GM12878 (cell line): ENCODE measurements at regions not wholly inside any gene's neighbourhood (a gene's known extent, or its start where the extent isn't known, plus 50 kb on each side); places are given as distances from the start of the nearest gene placed in this dataset.

Source experiments
- ATF3 ChIP-seq: IDR thresholded peaks from 2 replicates; pipeline ENCODE4 v1.6.1; 2011; ENCODE audit warnings: low read depth, mild to moderate bottlenecking, low read length, moderate library complexity, borderline replicate concordance; ENCODE audit errors: extremely low read depth
- BCL11A ChIP-seq: IDR thresholded peaks from 2 replicates; pipeline ENCODE4 v1.6.1; 2011; ENCODE audit warnings: low read depth, low read length
- CEBPZ ChIP-seq: fragments of 150-350 bp; IDR thresholded peaks from 2 replicates; pipeline ENCODE4 v1.6.1; 2016; ENCODE audit warnings: low read depth, low read length
- CTCF ChIP-seq, 3 experiments: IDR thresholded peaks in 2 of 3; conservative IDR thresholded peaks in 1 of 3; 2 replicates each; pipeline ENCODE4 v1.5.1; 2011; ENCODE audit warnings: low read depth in 3 of 3, low read length in 3 of 3, mild to moderate bottlenecking in 3 of 3, control low read depth in 2 of 3, moderate library complexity in 2 of 3, inconsistent platforms in 1 of 3, mixed read lengths in 1 of 3; ENCODE audit not compliant: control insufficient read depth in 2 of 3, insufficient read depth in 1 of 3; ENCODE audit errors: extremely low read depth in 1 of 3
- ESRRA ChIP-seq: IDR thresholded peaks from 2 replicates; pipeline ENCODE4 v1.6.1; 2012; ENCODE audit warnings: mild to moderate bottlenecking, low read length, improper control_type of control experiment
- MAX ChIP-seq: IDR thresholded peaks from 2 replicates; pipeline ENCODE4 v1.6.1; 2012; ENCODE audit warnings: low read depth, low read length, improper control_type of control experiment
- MEF2B ChIP-seq: fragments of 450-650 bp; IDR thresholded peaks from 2 replicates; pipeline ENCODE4 v1.6.1; 2018; ENCODE audit warnings: mild to moderate bottlenecking, moderate library complexity; ENCODE audit not compliant: partially characterized antibody, poor library complexity, severe bottlenecking
- RAD21 ChIP-seq: IDR thresholded peaks from 2 replicates; pipeline ENCODE4 v1.6.1; 2011; ENCODE audit warnings: mild to moderate bottlenecking, low read depth, low read length, moderate library complexity; ENCODE audit not compliant: insufficient read depth
- REST ChIP-seq: IDR thresholded peaks from 2 replicates; pipeline ENCODE4 v1.6.1; 2012; ENCODE audit warnings: mild to moderate bottlenecking, low read depth, low read length
- RFX5 ChIP-seq: IDR thresholded peaks from 2 replicates; pipeline ENCODE4 v1.6.1; 2011; ENCODE audit warnings: low read depth, low read length, improper control_type of control experiment
- TARDBP ChIP-seq: IDR thresholded peaks from 2 replicates; pipeline ENCODE4 v1.6.1; 2016; ENCODE audit warnings: borderline replicate concordance

- TF ChIP-seq ATF3 (no peak), ESRRA (no peak), MEF2B (no peak), RAD21 (no peak), BCL11A (no peak), REST (no peak), RFX5 (no peak), MAX (no peak), TARDBP (no peak), CEBPZ (no peak), CTCF (IDR thresholded peaks at IDR 0.05 in 2 of 3, conservative IDR thresholded peaks at IDR 0.05 in 1 of 3; ENCODE audit: control insufficient read depth in 2 of 3, extremely low read depth in 1 of 3, insufficient read depth in 1 of 3, low read depth in 3 of 3, low read length in 3 of 3) (no peak)
These were observed 98.7 kb upstream of the KLHL13 start for GRCh38 chrX:118215346-118215745.
